SK-N-SH treated with all-trans-retinoic acid at 6 μM for 48 hours (cell line): ENCODE measurements at regions not wholly inside any gene's neighbourhood (a gene's known extent, or its start where the extent isn't known, plus 50 kb on each side); places are given as distances from the start of the nearest gene placed in this dataset.

Source experiments
- ATAC-seq: fragments of 200-7000 bp; cut with Tn5 transposase; 3 replicates; pipeline ENCODE4 v1.9.1; 2020; ENCODE audit warnings: mild to moderate bottlenecking, moderate library complexity
- BACH2 ChIP-seq: fragments of 250-450 bp; sonication (Bioruptor Pico); IDR thresholded peaks from 2 replicates; pipeline ENCODE4 v1.9.0; 2021; ENCODE audit warnings: mild to moderate bottlenecking, borderline replicate concordance
- CREB5 ChIP-seq: fragments of 250-450 bp; sonication (Bioruptor Pico); IDR thresholded peaks from 2 replicates; pipeline ENCODE4 v1.5.1; 2020; ENCODE audit warnings: low read depth, mild to moderate bottlenecking, moderate library complexity
- CSDC2 ChIP-seq: fragments of 250-450 bp; sonication (Bioruptor Pico); IDR thresholded peaks from 2 replicates; pipeline ENCODE4 v1.5.0; 2020; ENCODE audit warnings: mild to moderate bottlenecking, moderate library complexity
- CSRNP3 ChIP-seq: fragments of 250-450 bp; sonication (Bioruptor Pico); IDR thresholded peaks from 2 replicates; pipeline ENCODE4 v1.5.1; 2021; ENCODE audit warnings: mild to moderate bottlenecking, moderate library complexity
- ESRRG ChIP-seq: fragments of 250-450 bp; sonication (Bioruptor Pico); IDR thresholded peaks from 2 replicates; pipeline ENCODE4 v1.6.1; 2021; ENCODE audit warnings: mild to moderate bottlenecking
- GLIS3 ChIP-seq: fragments of 250-450 bp; sonication (Bioruptor Pico); IDR thresholded peaks from 2 replicates; pipeline ENCODE4 v1.5.0; 2020; ENCODE audit warnings: mild to moderate bottlenecking, moderate library complexity
- ISL1 ChIP-seq: fragments of 250-450 bp; sonication (Bioruptor Pico); IDR thresholded peaks from 2 replicates; pipeline ENCODE4 v2.1.2; 2022; ENCODE audit warnings: mild to moderate bottlenecking, moderate library complexity
- PATZ1 ChIP-seq: fragments of 250-450 bp; sonication (Bioruptor Pico); IDR thresholded peaks from 2 replicates; pipeline ENCODE4 v1.8.0; 2020; ENCODE audit warnings: mild to moderate bottlenecking, moderate library complexity, borderline replicate concordance
- POU6F1 ChIP-seq: fragments of 250-450 bp; sonication (Bioruptor Pico); IDR thresholded peaks from 2 replicates; pipeline ENCODE4 v1.8.0; 2021; ENCODE audit warnings: low read depth, mild to moderate bottlenecking, moderate library complexity, borderline replicate concordance
- PPARA ChIP-seq: fragments of 250-450 bp; sonication (Bioruptor Pico); IDR thresholded peaks from 2 replicates; pipeline ENCODE4 v1.5.0; 2020; ENCODE audit warnings: mild to moderate bottlenecking, borderline replicate concordance
- RARB ChIP-seq: fragments of 250-450 bp; sonication (Bioruptor Pico); IDR thresholded peaks from 2 replicates; pipeline ENCODE4 v1.8.0; 2021; ENCODE audit warnings: mild to moderate bottlenecking, moderate library complexity
- TOX ChIP-seq: fragments of 250-450 bp; sonication (Bioruptor Pico); IDR thresholded peaks from 2 replicates; pipeline ENCODE4 v1.8.0; 2021; ENCODE audit warnings: mild to moderate bottlenecking, moderate library complexity, borderline replicate concordance
- TSHZ2 ChIP-seq: fragments of 250-450 bp; sonication (Bioruptor Pico); IDR thresholded peaks from 2 replicates; pipeline ENCODE4 v1.5.0; 2020; ENCODE audit warnings: mild to moderate bottlenecking, moderate library complexity
- ZFP3 ChIP-seq: fragments of 250-450 bp; sonication (Bioruptor Pico); IDR thresholded peaks from 2 replicates; pipeline ENCODE4 v1.5.0; 2020; ENCODE audit warnings: mild to moderate bottlenecking, moderate library complexity
- ZFP30 ChIP-seq: fragments of 450-650 bp; formaldehyde crosslinking; IDR thresholded peaks from 2 replicates; pipeline ENCODE4 v1.5.0; 2022; ENCODE audit warnings: mild to moderate bottlenecking, moderate library complexity
- ZNF565 ChIP-seq: fragments of 450-650 bp; formaldehyde crosslinking; conservative IDR thresholded peaks from 2 replicates; pipeline ENCODE4 v1.5.0; 2020; ENCODE audit warnings: low read depth, mild to moderate bottlenecking, moderate library complexity
- ZNF70 ChIP-seq: fragments of 450-650 bp; formaldehyde crosslinking; IDR thresholded peaks from 2 replicates; pipeline ENCODE4 v1.5.0; 2020; ENCODE audit warnings: mild to moderate bottlenecking, moderate library complexity
- ZNF8 ChIP-seq: fragments of 450-650 bp; formaldehyde crosslinking; IDR thresholded peaks from 2 replicates; pipeline ENCODE4 v1.5.0; 2020; ENCODE audit warnings: mild to moderate bottlenecking, moderate library complexity

- TF ChIP-seq TSHZ2 (CRISPR knock-in tag): no peak
- TF ChIP-seq CSDC2 (CRISPR knock-in tag): no peak
- no peak for TF ChIP-seq POU6F1
- TF ChIP-seq CSRNP3 (CRISPR knock-in tag): no peak
- no peak for TF ChIP-seq PATZ1
- TF ChIP-seq PPARA (CRISPR knock-in tag): no peak
- no peak for TF ChIP-seq ZNF565 (CRISPR knock-in tag)
- no peak for TF ChIP-seq BACH2 (CRISPR knock-in tag)
- no peak for TF ChIP-seq ZNF8 (CRISPR knock-in tag)
- TF ChIP-seq ZFP30 (CRISPR knock-in tag): no peak
- no peak for TF ChIP-seq RARB (CRISPR knock-in tag)
- no peak for TF ChIP-seq ZFP3 (CRISPR knock-in tag)
- no peak for TF ChIP-seq ISL1 (CRISPR knock-in tag)
- no peak for TF ChIP-seq TOX
- no peak for TF ChIP-seq ESRRG (CRISPR knock-in tag)
- no peak for ATAC-seq
Observed at GRCh38 chr2:129812071-129812470, 167.4 kb upstream of the RAB6C start.

GRCh38 chr2:129812654-129813053 lies 166.8 kb upstream of the RAB6C start:
- TF ChIP-seq ZFP3 (CRISPR knock-in tag): no peak
- TF ChIP-seq CSRNP3 (CRISPR knock-in tag): no peak
- TF ChIP-seq POU6F1: no peak
- TF ChIP-seq TOX: no peak
- no peak for TF ChIP-seq GLIS3 (CRISPR knock-in tag)
- no peak for TF ChIP-seq PPARA (CRISPR knock-in tag)
- TF ChIP-seq CREB5 (CRISPR knock-in tag): no peak
- TF ChIP-seq TSHZ2 (CRISPR knock-in tag): no peak
- no peak for TF ChIP-seq ZNF565 (CRISPR knock-in tag)
- no peak for TF ChIP-seq ISL1 (CRISPR knock-in tag)
- no peak for TF ChIP-seq CSDC2 (CRISPR knock-in tag)
- no peak for TF ChIP-seq ZNF70 (CRISPR knock-in tag)
- TF ChIP-seq RARB (CRISPR knock-in tag): no peak
- TF ChIP-seq BACH2 (CRISPR knock-in tag): no peak
- ATAC-seq: no peak
